ENCODE measurements at regions not wholly inside any gene's neighbourhood (a gene's known extent, or its start where the extent isn't known, plus 50 kb on each side); places are given as distances from the start of the nearest gene placed in this dataset.
A peak's percentile ranks its signal among the peaks of the same experiment; 100 is the strongest.
"Not testable (repeated sequence)": the region's sequence is repeated elsewhere in the genome, so short reads cannot be mapped to it uniquely, and the experiment has no call there.

DNA sequence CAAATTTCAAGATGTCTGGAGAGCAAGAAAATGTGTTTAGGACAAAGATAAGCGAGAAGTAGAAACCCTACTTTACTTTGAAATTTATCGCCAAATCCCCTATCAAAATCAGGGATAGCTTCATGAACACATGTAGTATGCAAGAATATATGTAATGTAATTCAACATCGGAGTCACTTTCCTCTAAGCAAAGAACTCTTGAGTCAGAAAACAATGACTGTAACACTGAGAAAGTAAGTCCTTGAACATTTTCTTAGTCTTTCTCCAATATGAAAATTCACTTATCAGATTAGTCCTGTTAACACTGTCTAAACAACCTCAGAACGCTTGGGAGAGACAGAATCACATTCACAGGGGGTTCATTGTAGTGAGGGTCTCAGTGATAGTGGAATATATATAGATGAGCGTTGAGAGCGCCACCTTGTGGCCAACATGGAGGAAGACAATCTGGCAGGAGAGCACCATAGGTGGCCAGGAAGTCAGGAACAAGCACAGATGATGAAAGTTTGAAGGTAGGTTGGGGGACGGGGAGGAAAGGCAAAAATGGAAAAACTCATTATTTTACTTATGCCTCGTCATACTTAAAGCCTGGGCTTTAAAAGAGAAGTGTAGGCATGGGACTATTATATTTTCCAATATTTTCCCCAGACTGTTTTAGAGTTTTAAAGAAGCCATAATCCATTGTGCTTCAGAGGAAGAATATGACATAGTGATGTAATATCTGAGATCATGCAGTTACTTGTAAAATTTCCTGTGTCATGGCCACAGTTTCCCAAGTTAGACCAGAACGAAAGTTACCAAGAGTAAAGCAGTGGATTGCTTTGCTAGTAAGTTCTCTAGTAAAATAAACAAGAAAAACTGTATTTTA is 115.5 kb upstream of the GNAI1 start:
- peak; percentile 52 for DNase-seq (ENCODE audit: low read depth, low spot score)

DNA sequence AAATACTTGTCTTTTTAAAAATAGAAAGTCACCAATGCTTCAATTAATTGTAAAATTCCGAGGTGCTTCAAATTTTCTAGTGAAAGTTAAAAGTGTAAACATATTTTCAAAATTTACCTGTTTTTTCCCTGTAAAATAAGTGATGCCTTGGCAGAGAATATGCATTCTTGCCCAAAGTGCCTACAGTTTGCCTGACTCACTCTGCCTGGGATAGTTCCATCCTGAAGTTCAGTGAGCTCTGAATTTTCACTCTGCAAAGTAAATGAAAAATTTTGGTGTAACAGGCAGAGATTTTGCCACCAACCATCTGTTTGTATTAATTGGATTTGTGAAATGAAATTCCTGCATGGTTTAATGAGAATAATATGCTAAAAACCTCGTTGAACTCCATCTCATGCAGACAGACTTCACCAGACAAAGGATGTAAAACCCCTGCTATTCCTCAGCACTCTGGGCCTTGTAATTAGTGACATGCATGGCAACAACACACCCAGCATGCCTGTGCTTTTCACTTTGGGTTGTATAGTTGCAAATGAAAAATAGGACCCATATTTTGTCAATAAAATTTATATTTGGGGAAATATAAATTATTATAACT is 117.4 kb upstream of the GNAI1 start:
- no peak for DNase-seq (ENCODE audit: low read depth, low spot score)

DNA sequence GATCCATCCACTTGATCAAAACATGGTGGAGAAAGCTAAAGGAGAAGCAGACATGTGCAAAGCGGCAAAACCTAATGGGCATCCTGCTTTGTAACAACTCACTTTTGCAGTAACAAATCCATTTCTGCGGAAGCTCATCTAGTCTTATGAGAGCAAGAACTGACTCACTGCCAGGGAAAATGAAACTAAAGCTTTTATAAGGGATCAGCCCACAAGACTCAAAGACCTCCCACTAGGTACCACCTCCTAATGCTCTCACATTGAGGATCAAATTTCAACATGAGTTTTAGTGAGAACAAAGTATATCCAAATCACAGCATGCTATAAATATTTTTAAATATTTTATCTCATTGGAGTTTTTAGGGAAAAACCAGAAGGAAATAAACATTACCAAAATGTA is 120.1 kb upstream of the GNAI1 start:
- peak; percentile 20 for DNase-seq (ENCODE audit: low read depth, low spot score)

DNA sequence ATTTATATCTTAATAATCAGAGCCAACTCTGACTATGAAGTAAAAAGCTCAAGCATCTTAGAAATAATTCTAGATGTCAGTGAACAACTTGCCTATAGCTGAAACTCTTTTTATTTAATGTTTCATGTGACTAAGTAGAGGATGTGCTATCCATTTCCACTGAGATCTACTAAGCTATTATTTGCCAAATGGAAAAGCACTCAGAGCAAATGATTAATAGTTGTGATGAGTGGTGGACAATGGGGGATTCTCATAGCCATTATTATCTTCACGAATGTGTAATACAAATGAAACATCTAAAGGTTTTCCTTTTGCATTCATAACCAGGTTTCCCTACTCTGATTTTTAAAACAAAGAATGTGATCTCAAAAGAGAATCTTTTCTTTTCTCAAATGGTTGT is 126.6 kb upstream of the GNAI1 start:
- no peak for DNase-seq (ENCODE audit: low read depth, low spot score)

DNA sequence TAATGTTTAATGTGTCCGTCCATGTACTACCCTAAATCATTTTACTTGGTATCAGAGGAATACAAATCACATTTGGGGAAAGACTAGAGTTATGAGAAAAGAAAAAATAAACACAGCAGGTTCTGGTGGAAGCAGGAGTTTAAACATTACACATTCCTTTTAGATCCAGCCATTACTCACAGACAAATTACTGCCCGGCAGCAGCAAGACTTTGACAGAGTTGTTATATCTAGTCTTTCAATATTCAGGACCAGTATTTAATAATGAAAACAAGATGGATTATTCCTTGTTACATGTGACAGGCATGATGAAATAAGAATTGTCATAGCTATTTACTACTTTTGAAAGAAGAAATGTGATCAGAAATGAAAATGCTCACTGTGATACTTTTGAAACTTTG is 131.8 kb upstream of the GNAI1 start:
- no peak for DNase-seq (ENCODE audit: low read depth, low spot score)

DNA sequence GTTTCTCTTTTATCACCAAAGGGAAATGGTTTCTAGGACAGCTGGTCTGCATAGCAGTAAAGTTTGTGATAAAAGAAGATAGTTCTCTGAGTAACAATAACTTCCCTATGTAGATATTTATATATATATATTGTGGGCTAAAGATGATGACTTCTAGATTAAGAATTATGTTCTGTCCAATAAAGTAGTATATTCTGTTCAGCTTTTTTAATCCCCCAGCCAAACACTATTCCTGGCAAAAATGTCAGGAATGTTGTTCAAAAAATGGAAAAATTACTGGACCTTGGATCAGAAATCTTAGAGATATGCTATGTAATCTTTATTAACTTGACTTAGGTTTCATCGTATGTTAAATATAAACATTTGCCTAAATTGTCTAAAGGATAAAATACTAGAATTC is 136.3 kb upstream of the GNAI1 start:
- DNase-seq (ENCODE audit: low read depth, low spot score), result no peak

DNA sequence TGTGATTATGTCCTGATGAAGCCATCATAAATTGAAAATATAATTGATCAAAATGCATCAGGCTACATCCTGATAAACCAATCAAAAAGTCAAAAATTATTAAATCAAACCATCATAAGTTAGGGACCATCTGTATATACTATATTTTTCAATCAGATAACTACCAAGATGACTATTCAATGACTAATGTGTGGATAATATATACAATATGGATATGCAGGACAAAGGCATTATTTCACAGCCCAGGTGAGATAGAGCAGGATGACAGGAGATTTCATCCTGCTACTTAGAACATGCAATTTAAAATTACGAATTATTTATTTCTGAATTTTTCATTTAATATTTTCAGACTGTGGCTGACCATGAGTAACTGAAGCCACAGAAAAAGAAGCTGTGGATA is 137.3 kb upstream of the GNAI1 start:
- no peak for DNase-seq (ENCODE audit: low read depth, low spot score)

DNA sequence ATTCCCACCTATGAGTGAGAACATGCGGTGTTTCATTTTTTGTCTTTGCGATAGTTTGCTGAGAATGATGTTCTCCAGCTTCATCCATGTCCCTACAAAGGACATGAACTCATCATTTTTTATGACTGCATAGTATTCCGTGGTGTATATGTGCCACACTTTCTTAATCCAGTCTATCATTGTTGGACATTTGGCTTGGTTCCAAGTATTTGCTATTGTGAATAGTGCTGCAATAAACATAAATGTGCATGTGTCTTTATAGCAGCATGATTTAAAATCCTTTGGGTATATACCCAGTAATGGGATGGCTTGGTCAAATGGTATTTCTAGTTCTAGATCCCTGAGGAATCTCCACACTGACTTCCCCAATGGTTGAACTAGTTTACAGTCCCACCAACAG is 138.9 kb upstream of the GNAI1 start:
- DNase-seq (ENCODE audit: low read depth, low spot score), result not testable (repeated sequence)

DNA sequence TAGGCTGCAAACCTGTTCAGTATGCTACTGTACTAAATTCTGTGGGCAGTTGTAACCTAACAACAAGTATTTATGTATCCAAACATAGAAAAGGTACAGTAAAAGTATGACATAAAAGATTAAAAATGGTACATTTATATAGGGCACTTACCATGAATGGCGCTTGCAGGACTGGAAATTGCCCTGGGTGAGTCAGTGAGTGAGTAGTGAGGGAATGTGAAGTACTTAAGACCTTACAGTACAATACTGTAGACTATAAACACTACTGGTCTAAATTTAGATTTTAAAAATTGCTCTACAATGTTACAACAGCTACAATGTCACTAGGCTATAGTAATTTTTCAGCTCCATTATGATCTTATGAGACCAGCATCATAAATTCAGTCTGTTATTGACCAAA is 146.0 kb upstream of the GNAI1 start:
- DNase-seq (ENCODE audit: low read depth, low spot score), result no peak

DNA sequence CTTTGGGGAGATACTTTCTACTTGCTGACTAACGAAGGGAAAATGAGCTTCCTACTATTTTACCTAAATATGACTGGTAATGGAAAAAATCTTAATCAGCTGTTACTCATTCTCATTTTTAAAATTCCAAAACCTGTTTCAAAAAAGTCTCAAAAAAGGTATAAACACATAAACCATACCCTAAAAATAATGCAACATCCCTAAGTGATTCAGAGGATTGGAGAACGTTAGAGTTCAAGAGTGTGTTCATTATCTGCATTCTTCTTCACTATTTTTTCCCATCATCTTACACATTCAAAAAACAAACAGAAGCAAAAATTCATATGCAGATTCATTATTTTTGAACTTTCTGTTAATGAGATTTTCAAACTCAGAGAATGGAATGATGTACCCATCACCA is 150.4 kb upstream of the GNAI1 start:
- DNase-seq (ENCODE audit: low read depth, low spot score), result no peak

DNA sequence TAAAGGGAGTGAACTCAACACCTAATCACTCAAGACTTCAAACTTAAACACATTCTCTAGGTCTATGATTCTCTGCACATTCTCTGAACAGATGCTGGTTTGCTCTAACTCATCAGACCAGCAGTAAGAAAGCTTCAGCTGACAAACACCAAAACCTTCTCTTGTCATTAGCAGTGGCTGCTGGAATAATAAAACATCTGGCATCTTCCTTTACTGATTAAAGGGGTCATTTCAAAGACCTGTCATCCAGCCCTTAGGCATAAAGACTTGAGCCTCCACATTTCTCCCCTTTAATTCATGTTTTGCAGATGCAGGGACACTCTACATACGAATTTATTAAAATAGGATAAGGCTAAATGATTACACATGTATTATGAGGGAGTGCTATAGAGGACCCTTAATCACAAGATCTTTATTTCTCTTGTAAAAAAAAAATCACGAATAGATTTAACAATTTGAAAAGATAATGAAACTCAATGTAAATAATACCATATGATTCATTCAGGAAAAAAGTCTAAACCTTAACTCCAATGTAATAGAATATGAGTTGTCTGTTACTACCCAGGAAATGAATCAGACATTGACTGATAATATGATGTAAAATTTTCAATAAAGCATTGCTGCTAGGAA is 152.4 kb upstream of the GNAI1 start:
- DNase-seq (ENCODE audit: low read depth, low spot score), result no peak

DNA sequence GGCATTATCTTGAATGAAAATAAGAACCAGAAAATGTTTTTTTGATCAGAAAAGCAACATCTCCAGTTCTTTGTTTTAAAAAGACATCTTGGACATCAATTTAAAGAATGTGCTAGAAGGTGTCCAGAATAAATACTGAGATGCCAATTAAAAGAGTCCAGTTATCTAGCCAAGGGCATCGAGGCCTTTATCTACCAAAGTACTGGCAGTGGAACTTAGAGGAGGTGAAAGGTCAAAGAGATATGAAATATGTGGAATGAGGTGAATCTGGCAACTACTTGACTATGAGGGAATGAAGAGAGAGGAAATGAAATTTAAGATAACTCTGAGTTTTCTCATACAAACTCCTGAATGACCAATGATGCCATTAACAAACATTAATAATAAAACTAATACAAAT is 154.3 kb upstream of the GNAI1 start:
- no peak for DNase-seq (ENCODE audit: low read depth, low spot score)

DNA sequence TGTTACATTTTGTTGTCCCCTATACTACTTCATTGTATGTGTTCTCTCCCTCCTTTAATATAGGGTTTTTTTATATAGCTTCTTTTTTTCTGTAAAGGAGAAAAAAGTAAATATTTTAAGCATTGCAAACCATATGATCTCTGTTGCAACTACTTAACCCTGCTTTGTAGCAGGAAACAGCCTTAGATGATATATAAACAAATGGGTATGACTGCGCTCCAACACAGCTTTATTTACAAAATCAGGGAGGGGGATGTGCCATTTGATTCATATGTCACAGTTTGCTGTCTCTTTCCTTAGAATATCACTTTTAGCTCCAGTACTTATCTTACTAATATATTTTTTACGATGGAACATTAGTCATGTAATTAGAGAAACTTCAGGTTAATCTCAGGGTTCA is 155.2 kb upstream of the GNAI1 start:
- DNase-seq (ENCODE audit: low read depth, low spot score), result no peak

DNA sequence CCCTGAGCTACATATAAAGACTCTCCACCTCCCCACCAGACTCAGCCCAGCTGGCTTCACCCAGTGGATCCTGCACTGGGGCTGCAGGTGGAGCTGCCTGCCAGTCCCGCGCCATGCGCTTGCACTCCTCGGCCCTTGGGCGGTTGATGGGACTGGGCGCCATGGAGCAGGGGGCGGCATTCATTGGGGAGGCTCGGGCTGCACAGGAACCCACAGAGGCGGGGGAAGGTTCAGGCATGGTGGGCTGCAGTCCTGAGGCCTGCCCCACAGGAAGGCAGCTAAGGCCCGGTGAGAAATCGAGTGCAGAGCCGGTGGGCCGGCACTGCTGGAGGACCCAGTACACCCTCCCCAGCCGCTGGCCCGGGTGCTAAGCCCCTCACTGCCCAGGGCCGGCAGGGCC is 157.2 kb upstream of the GNAI1 start:
- no peak for DNase-seq (ENCODE audit: low read depth, low spot score)

DNA sequence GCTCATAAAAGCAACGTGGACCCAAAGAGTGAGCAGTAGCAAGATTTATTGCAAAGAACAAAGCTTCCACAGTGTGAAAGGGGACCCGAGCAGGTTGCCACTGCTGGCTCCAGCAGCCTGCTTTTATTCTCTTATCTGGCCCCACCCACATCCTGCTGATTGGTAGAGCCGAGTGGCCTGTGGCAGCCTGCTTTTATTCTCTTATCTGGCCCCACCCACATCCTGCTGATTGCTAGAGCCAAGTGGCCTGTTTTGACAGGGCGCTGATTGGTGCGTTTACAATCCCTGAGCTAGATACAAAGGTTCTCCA is 158.0 kb upstream of the GNAI1 start:
- DNase-seq (ENCODE audit: low read depth, low spot score), result not testable (repeated sequence)

DNA sequence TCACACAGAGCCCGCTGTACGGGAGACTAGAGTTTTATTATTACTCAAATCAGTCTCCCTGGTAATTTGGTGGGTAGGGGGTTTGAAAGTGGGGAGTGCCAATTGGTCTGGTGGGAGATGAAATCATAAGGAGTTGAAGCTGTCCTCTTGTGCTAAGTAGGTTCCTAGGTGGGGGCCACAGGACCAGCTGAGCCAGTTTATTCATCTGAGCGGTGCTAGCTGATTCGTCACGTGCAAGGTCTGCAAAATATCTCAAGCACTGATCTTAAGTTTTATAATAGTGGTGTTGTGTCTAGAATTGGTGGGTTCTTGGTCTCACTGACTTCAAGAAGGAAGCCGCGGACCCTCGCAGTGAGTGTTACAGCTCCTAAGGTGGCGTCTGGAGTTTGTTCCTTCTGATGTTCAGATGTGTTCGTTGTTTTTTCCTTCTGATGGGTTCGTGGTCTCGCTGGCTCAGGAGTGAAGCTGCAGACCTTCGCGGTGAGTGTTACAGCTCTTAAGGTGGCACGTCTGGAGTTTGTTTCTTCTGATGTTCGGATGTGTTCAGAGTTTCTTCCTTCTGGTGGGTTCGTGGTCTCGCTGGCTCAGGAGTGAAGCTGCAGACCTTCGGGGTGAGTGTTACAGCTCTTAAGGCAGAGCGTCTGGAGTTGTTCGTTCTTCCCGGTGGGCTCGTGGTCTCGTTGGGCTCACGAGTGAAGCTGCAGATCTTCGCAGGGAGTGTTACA is 158.5 kb upstream of the GNAI1 start:
- not testable (repeated sequence) for DNase-seq (ENCODE audit: low read depth, low spot score)

DNA sequence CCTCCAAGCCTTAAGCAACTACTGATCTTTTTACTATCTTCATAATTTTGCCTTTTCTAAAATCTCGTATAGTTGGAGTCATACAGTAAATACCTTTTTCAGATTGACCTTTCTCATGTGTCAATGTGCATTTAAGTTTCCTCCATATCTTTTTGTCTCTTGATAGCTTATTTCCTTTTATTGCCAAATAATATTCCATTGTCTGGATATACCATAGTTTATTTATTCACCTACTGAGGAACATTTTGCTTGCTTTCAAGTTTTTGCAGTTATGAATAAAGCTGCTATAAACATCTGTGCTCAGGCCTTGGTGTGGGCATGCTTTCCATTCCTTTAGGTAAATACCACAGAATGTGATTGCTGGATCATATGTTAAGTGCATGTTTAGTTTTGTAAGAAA is 161.2 kb upstream of the GNAI1 start:
- no peak for DNase-seq (ENCODE audit: low read depth, low spot score)

DNA sequence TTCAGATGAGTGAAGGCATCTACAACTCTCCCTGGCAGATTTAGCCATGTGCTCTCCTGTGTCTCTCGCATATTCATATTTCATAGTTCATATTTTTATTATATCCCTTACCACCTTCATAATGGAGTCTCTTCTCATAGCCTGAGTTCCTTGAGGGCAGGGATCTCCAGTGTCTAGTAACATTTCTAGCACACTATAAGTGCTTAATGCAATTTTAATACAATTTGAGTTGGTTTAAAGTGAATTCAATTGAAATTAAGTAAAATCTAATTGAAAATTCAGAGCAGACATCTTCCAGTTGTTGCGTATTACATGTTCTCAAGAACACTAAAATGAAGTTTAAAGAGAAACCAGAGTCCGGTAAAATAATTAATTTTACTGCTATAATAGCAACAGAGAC is 163.6 kb upstream of the GNAI1 start:
- no peak for DNase-seq (ENCODE audit: low read depth, low spot score)

DNA sequence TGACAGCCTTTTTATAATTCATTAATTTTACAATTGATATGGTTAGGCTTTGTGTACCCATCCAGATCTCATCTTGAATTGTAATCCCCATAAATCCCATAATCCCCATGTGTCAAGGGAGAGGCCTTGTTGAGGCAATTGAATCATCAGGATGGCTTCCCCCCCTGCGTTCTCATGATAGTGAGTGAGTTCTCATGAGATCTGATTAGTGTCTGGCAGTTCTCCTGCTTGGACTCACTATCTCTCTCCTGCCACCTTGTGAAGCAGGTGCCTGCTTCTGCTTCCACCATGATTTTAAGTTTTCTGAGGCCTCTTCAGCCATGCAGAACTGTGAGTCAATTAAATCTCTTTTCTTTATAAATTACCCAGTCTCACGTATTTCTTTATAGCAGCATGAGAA is 165.7 kb upstream of the GNAI1 start:
- DNase-seq (ENCODE audit: low read depth, low spot score), result no peak

DNA sequence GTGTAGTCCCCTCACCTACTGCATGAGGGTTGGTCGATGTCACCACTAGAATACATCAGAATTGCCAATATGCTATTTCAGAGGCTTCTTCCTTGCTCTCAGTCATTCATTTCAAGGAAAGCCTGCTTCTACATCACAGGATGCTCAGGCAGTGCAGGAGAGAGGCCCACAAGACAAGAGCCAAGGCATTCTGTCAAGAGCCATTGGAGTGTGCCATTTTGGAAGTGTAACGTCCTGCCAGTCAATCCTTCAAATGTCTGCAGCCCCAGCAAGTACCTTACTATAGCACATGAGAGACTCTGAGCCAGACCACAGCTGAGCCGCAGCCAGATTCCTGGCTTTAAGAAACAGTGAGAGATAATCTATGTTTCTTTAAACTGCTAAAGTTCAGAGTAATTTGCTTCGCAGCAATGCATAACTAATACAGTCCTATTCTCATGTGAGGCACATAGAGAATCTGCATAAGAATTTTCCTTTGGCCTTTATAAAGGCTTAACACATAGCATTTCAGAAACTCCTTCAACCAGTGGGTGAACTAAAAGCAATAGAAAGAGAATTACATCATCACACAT is 166.5 kb upstream of the GNAI1 start:
- DNase-seq (ENCODE audit: low read depth, low spot score), result peak; percentile 12

DNA sequence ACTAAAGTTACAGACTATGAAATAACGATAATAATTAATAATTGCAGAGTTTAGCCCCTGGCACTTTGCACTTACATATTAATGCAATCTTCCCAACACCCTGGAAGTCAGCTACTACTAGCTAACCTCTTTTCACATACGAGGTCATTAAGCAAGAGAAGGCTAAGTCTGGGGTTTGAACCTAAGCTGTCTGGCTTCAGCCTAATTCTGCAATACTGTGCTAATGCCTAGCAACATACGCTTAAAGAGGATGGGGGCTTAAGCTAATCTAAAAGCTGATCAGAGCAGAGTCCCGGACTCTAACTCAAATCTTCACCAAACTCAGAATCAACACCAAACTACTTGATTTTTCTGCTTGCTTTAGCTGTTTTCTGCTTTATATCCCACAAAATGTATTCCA is 168.7 kb upstream of the GNAI1 start:
- no peak for DNase-seq (ENCODE audit: low read depth, low spot score)

DNA sequence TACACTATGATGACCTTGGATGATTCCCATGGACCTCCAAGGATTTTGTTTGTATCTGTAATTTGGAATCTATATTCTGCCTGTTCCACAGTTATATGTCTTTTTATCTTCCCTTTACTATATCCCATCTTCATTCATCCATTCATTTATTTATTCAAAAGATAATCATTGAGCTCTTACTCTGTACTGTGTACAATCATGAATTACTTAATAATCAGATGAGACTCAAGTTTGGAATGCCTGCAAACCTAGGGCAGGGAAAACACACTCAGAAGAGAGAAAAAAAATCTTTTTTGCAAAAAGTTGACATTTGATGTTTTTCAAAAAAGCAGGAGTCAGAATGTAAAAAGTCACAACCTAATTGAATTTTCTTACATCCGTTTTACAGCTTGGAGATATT is 170.2 kb upstream of the GNAI1 start:
- DNase-seq (ENCODE audit: low read depth, low spot score), result no peak

All from iPS DF 19.7 (cell line).